Glutamatergic neuron (in vitro differentiated cells): ENCODE measurements at regions not wholly inside any gene's neighbourhood (a gene's known extent, or its start where the extent isn't known, plus 50 kb on each side); places are given as distances from the start of the nearest gene placed in this dataset.

ENCODE experiments used
- DNase-seq: peaks from one replicate; pipeline ENCODE4 v3.0.0; 2022
- H3K27ac Mint-ChIP-seq: one replicate; pipeline ENCODE4 v1.8.0; 2020; ENCODE audit warnings: mild to moderate bottlenecking, mixed read lengths, inconsistent platforms; ENCODE audit not compliant: unreplicated experiment
- H3K27me3 Mint-ChIP-seq: one replicate; pipeline ENCODE4 v1.8.0; 2020; ENCODE audit warnings: mild to moderate bottlenecking, moderate library complexity, mixed read lengths, inconsistent platforms; ENCODE audit not compliant: unreplicated experiment
- H3K36me3 Mint-ChIP-seq: one replicate; pipeline ENCODE4 v1.8.0; 2020; ENCODE audit warnings: mild to moderate bottlenecking, mixed read lengths, inconsistent platforms; ENCODE audit not compliant: unreplicated experiment
- H3K4me1 Mint-ChIP-seq: one replicate; pipeline ENCODE4 v1.8.0; 2020; ENCODE audit warnings: mild to moderate bottlenecking, low read depth, mixed read lengths, inconsistent platforms; ENCODE audit not compliant: unreplicated experiment
- H3K4me3 Mint-ChIP-seq: one replicate; pipeline ENCODE4 v1.8.0; 2020; ENCODE audit warnings: mild to moderate bottlenecking, mixed read lengths, inconsistent platforms; ENCODE audit not compliant: unreplicated experiment
- H3K9me3 Mint-ChIP-seq: one replicate; pipeline ENCODE4 v1.8.0; 2020; ENCODE audit warnings: mild to moderate bottlenecking, moderate library complexity, mixed read lengths, inconsistent platforms; ENCODE audit not compliant: unreplicated experiment
- CTCF ChIP-seq: fragments of 200-600 bp; sonication (generic); IDR thresholded peaks from one replicate; pipeline ENCODE4 v1.5.0; 2021; ENCODE audit not compliant: partially characterized antibody, unreplicated experiment

- Mint-ChIP-seq H3K4me1 (no peaks in the 10 kb centered on the region), H3K36me3 (no peaks in the 10 kb centered on the region), H3K9me3 (no peaks in the 10 kb centered on the region), H3K4me3 (no peak overlapping the region), H3K27ac (no peak overlapping the region), H3K27me3 (no peaks in the 10 kb centered on the region)
- no peak for TF ChIP-seq CTCF
- DNase-seq, result no peak
These were observed 183.4 kb downstream of the TNFSF18 start for GRCh38 chr1:172867216-172867818.

- TF ChIP-seq CTCF, result no peak
- H3K27me3 Mint-ChIP-seq, result no peaks in the 10 kb centered on the region
- H3K9me3 Mint-ChIP-seq, result no peaks in the 10 kb centered on the region
- H3K36me3 Mint-ChIP-seq, result no peaks in the 10 kb centered on the region
- no peaks in the 10 kb centered on the region for H3K4me1 Mint-ChIP-seq
- DNase-seq, result no peak
- H3K4me3 Mint-ChIP-seq, result no peak overlapping the region
- H3K27ac Mint-ChIP-seq, result no peak overlapping the region
These were observed 179.7 kb downstream of the TNFSF18 start for GRCh38 chr1:172870901-172871606.

- no peak overlapping the region for H3K4me3 Mint-ChIP-seq
- DNase-seq, result no peak
- TF ChIP-seq CTCF, result no peak
- no peaks in the 10 kb centered on the region for H3K27me3 Mint-ChIP-seq
- H3K4me1 Mint-ChIP-seq, result no peaks in the 10 kb centered on the region
- H3K27ac Mint-ChIP-seq, result no peak overlapping the region
- no peaks in the 10 kb centered on the region for H3K9me3 Mint-ChIP-seq
- no peaks in the 10 kb centered on the region for H3K36me3 Mint-ChIP-seq
These were observed 175.8 kb downstream of the TNFSF18 start for GRCh38 chr1:172874950-172875349.

- H3K27ac Mint-ChIP-seq, result no peak overlapping the region
- no peak for TF ChIP-seq CTCF
- H3K4me3 Mint-ChIP-seq, result no peak overlapping the region
- H3K36me3 Mint-ChIP-seq, result no peaks in the 10 kb centered on the region
- no peaks in the 10 kb centered on the region for H3K9me3 Mint-ChIP-seq
- no peaks in the 10 kb centered on the region for H3K27me3 Mint-ChIP-seq
- no peak for DNase-seq
- no peaks in the 10 kb centered on the region for H3K4me1 Mint-ChIP-seq
These were observed 174.8 kb downstream of the TNFSF18 start for GRCh38 chr1:172875892-172876291.

GRCh38 chr1:172882385-172882784 lies 168.4 kb downstream of the TNFSF18 start:
- no peak for DNase-seq
- TF ChIP-seq CTCF, result no peak
- peaks cover 2% of the 10 kb centered on the region for H3K27me3 Mint-ChIP-seq

More at GRCh38 chr1:172882385-172882784, 168.4 kb downstream of the TNFSF18 start:
- no peaks in the 10 kb centered on the region for H3K9me3 Mint-ChIP-seq
- H3K27ac Mint-ChIP-seq, result no peak overlapping the region
- H3K4me1 Mint-ChIP-seq, result no peaks in the 10 kb centered on the region
- no peaks in the 10 kb centered on the region for H3K36me3 Mint-ChIP-seq
- no peak overlapping the region for H3K4me3 Mint-ChIP-seq
